Esophagus muscularis mucosa (tissue), 4 donors: ENCODE measurements at regions not wholly inside any gene's neighbourhood (a gene's known extent, or its start where the extent isn't known, plus 50 kb on each side); places are given as distances from the start of the nearest gene placed in this dataset.

Source experiments
- CTCF ChIP-seq, 3 experiments: fragments of 200-600 bp in 2 of 3; fragments of 450-650 bp in 1 of 3; sonication (generic) in 2 of 3; IDR thresholded peaks; one replicate each; pipeline ENCODE4 v1.5.1; 2017 to 2019; ENCODE audit warnings: antibody characterized with exemption in 3 of 3, mild to moderate bottlenecking in 2 of 3, moderate library complexity in 1 of 3
- EP300 ChIP-seq: sonication (generic); formaldehyde crosslinking; IDR thresholded peaks from one replicate; pipeline ENCODE4 v1.6.1; 2017; ENCODE audit warnings: antibody characterized with exemption
- POLR2A ChIP-seq: fragments of 450-650 bp; IDR thresholded peaks from one replicate; pipeline ENCODE4 v1.6.1; 2017; ENCODE audit warnings: antibody characterized with exemption, moderate library complexity, mild to moderate bottlenecking, low read depth

DNA sequence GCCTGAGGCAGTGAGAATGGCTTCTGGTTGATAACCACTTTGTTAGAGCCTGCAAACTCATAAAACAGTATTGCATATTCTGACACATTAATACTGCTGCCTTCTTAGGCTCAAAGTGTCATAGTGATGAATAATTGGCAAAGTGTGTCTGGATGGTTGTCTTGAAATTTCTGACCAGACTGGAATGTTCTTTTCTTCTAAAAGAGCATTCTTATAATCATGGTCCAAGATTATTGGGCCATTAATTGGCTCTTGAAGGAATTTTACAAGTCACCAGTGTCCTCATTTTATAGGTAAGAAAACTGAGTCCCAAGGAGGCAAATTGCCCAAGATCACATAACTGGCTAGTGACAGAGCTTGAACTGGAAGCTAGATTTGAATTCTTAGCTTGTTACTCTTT, 111.7 kb downstream of the PCSK1 start:
- TF ChIP-seq CTCF (IDR thresholded peaks at IDR 0.05) = no peak
- no peak for TF ChIP-seq EP300
- no peak for TF ChIP-seq POLR2A
